ENCODE measurements at regions not wholly inside any gene's neighbourhood (a gene's known extent, or its start where the extent isn't known, plus 50 kb on each side); places are given as distances from the start of the nearest gene placed in this dataset.
"Not testable (repeated sequence)": the region's sequence is repeated elsewhere in the genome, so short reads cannot be mapped to it uniquely, and the experiment has no call there.

DNA sequence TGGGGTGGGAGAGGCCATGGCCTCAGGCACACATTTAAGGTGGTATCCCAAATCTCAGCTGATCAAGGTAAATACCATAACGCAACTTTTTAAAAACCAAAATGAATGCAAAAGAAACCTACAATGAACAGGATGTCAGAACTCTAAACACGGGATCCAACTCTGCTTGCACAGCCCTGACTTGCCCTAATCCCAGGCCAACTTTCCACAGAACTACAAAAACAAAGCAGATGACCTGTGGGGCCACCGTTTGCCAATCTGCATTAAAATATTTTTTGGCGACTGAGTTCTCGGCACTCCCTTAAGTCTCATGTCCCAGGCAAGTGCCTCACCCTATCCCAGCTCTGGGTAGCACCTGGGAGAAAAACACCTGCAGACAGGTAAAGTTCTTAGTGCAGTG is 110.5 kb downstream of the ZFP64 start:
- Histone ChIP-seq H3K36me3 (ENCODE audit: insufficient read depth, low read length) (0 out of 2 replicates have a peak, but pooled peaks cover 2% of the 10 kb centered on the region), H3K27ac (ENCODE audit: low read depth, low read length) (no peak overlapping the region), H2AFZ (ENCODE audit: low read length, unreplicated experiment) (no peak overlapping the region), H3K79me2 (ENCODE audit: control insufficient read depth, insufficient read depth, low read length, unreplicated experiment) (no peaks in the 10 kb centered on the region), H3K4me3 (ENCODE audit: low read depth, low read length) (no peak overlapping the region), H3K4me1 (ENCODE audit: control insufficient read depth, insufficient read depth, low read length, unreplicated experiment) (no peaks in the 10 kb centered on the region), H3K27me3 (ENCODE audit: insufficient read depth, low read length) (no peaks in the 10 kb centered on the region)

GRCh38 chr20:52078289-52078688 is 113.3 kb downstream of the ZFP64 start:
- H3K27ac ChIP-seq (ENCODE audit: low read depth, low read length) = no peak overlapping the region
- H3K4me3 ChIP-seq (ENCODE audit: low read depth, low read length) = no peak overlapping the region
- no peaks in the 10 kb centered on the region for H3K27me3 ChIP-seq (ENCODE audit: insufficient read depth, low read length)
- no peaks in the 10 kb centered on the region for H3K4me1 ChIP-seq (ENCODE audit: control insufficient read depth, insufficient read depth, low read length, unreplicated experiment)
- H2AFZ ChIP-seq (ENCODE audit: low read length, unreplicated experiment) = no peak overlapping the region
- H3K79me2 ChIP-seq (ENCODE audit: control insufficient read depth, insufficient read depth, low read length, unreplicated experiment) = no peaks in the 10 kb centered on the region
- H3K36me3 ChIP-seq (ENCODE audit: insufficient read depth, low read length) = no peaks in the 10 kb centered on the region

GRCh38 chr20:52076164-52076563 is 115.4 kb downstream of the ZFP64 start:
- Histone ChIP-seq H3K4me3 (ENCODE audit: low read depth, low read length) (no peak overlapping the region), H3K4me1 (ENCODE audit: control insufficient read depth, insufficient read depth, low read length, unreplicated experiment) (no peaks in the 10 kb centered on the region), H3K27me3 (ENCODE audit: insufficient read depth, low read length) (no peaks in the 10 kb centered on the region), H3K79me2 (ENCODE audit: control insufficient read depth, insufficient read depth, low read length, unreplicated experiment) (no peaks in the 10 kb centered on the region), H3K27ac (ENCODE audit: low read depth, low read length) (no peak overlapping the region), H3K36me3 (ENCODE audit: insufficient read depth, low read length) (no peaks in the 10 kb centered on the region), H2AFZ (ENCODE audit: low read length, unreplicated experiment) (no peak overlapping the region)

DNA sequence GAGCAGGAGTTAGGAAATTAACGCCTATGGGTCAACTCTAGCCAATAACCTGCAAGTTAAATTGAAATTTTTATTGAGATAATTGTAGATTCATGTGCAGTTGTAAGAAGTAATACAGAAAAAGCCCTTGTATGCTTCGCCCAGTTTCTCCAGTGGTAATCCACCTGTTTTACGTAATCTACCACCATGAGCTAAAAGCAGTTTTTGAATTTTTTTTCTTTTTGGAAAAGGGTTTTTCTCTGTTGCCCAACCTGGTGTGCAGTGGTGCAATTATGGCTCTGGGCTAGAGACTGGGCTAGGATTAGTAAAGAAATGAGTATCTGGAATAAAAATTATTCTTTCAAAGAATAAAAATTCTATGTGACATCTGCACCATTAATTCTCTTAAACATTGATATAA is 116.2 kb downstream of the ZFP64 start:
- no peaks in the 10 kb centered on the region for H3K79me2 ChIP-seq (ENCODE audit: control insufficient read depth, insufficient read depth, low read length, unreplicated experiment)
- H3K27me3 ChIP-seq (ENCODE audit: insufficient read depth, low read length) = no peaks in the 10 kb centered on the region
- no peak overlapping the region for H2AFZ ChIP-seq (ENCODE audit: low read length, unreplicated experiment)
- no peaks in the 10 kb centered on the region for H3K36me3 ChIP-seq (ENCODE audit: insufficient read depth, low read length)
- H3K27ac ChIP-seq (ENCODE audit: low read depth, low read length) = no peak overlapping the region
- H3K4me1 ChIP-seq (ENCODE audit: control insufficient read depth, insufficient read depth, low read length, unreplicated experiment) = no peaks in the 10 kb centered on the region
- no peak overlapping the region for H3K4me3 ChIP-seq (ENCODE audit: low read depth, low read length)

GRCh38 chr20:52071136-52071535 is 120.4 kb downstream of the ZFP64 start:
- H3K4me1 ChIP-seq (ENCODE audit: control insufficient read depth, insufficient read depth, low read length, unreplicated experiment) = no peaks in the 10 kb centered on the region
- no peak overlapping the region for H3K4me3 ChIP-seq (ENCODE audit: low read depth, low read length)
- no peaks in the 10 kb centered on the region for H3K36me3 ChIP-seq (ENCODE audit: insufficient read depth, low read length)
- H3K27ac ChIP-seq (ENCODE audit: low read depth, low read length) = no peak overlapping the region
- no peaks in the 10 kb centered on the region for H3K79me2 ChIP-seq (ENCODE audit: control insufficient read depth, insufficient read depth, low read length, unreplicated experiment)
- no peaks in the 10 kb centered on the region for H3K27me3 ChIP-seq (ENCODE audit: insufficient read depth, low read length)
- no peak overlapping the region for H2AFZ ChIP-seq (ENCODE audit: low read length, unreplicated experiment)

DNA sequence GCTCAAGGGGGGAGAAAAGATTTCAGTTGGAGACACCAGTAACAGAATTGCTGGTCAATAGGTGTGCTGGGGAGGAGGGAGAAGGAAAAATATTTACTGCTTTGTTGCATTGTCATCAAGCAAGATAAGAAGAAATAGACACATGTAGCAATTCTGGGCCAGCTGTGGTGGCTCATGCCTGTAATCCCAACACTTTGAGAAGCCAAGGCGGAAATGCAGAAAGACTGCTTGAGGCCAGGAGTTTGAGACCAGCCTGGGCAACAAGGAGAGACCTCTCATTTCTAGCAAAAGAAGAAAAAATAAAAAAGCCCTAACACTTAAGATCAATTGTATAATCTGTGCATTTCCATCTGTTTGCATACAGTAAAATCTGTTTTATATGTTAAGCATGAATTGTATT is 126.6 kb downstream of the ZFP64 start:
- no peaks in the 10 kb centered on the region for H3K79me2 ChIP-seq (ENCODE audit: control insufficient read depth, insufficient read depth, low read length, unreplicated experiment)
- no peak overlapping the region for H3K4me3 ChIP-seq (ENCODE audit: low read depth, low read length)
- peaks cover 6% of the 10 kb centered on the region for H3K4me1 ChIP-seq (ENCODE audit: control insufficient read depth, insufficient read depth, low read length, unreplicated experiment)
- no peaks in the 10 kb centered on the region for H3K36me3 ChIP-seq (ENCODE audit: insufficient read depth, low read length)
- H3K27me3 ChIP-seq (ENCODE audit: insufficient read depth, low read length) = no peaks in the 10 kb centered on the region
- no peak overlapping the region for H2AFZ ChIP-seq (ENCODE audit: low read length, unreplicated experiment)
- H3K27ac ChIP-seq (ENCODE audit: low read depth, low read length) = no peak overlapping the region

DNA sequence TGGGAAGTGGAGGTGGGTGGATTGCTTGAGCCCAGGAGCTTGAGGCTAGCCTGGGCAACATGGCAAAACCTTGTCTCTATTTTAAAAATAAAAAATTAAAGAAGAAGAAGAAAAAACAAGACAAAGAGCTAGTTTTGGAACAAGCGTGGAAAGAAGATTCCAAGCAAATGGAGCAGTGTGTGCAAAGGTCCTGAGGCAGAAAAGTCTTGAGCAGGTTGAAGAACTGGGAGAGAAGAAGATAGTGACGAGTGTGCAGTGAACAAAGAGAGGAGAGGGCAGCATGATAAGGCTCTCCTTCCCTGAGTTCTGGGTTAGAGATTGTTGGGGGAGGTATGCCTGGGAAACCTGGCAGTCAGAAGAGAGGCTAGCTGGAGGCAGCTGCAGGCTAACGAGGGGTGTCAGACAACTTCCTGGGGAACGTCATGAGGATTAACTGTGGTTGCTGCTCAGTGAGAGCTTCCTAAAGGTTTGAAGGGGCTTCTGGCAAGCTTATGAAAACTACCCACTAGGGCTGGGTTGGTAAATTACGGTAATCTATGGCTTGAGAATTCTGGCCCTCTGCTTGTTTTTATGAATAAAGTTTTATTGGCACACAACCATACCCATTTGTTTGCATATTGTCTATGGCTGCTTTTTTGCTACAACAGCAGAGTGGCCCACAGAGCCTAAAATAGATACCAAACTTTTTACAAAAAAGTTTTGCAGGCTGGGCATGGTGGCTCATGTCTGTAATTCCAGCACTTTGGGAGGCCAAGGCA is 128.9 kb downstream of the ZFP64 start:
- Histone ChIP-seq H3K4me3 (ENCODE audit: low read depth, low read length) (no peak overlapping the region), H3K27ac (ENCODE audit: low read depth, low read length) (no peak overlapping the region), H2AFZ (ENCODE audit: low read length, unreplicated experiment) (no peak overlapping the region), H3K4me1 (ENCODE audit: control insufficient read depth, insufficient read depth, low read length, unreplicated experiment) (peaks cover 6% of the 10 kb centered on the region), H3K79me2 (ENCODE audit: control insufficient read depth, insufficient read depth, low read length, unreplicated experiment) (no peaks in the 10 kb centered on the region), H3K36me3 (ENCODE audit: insufficient read depth, low read length) (no peaks in the 10 kb centered on the region; the same call in 1 of the 2 replicates), H3K27me3 (ENCODE audit: insufficient read depth, low read length) (no peaks in the 10 kb centered on the region)

DNA sequence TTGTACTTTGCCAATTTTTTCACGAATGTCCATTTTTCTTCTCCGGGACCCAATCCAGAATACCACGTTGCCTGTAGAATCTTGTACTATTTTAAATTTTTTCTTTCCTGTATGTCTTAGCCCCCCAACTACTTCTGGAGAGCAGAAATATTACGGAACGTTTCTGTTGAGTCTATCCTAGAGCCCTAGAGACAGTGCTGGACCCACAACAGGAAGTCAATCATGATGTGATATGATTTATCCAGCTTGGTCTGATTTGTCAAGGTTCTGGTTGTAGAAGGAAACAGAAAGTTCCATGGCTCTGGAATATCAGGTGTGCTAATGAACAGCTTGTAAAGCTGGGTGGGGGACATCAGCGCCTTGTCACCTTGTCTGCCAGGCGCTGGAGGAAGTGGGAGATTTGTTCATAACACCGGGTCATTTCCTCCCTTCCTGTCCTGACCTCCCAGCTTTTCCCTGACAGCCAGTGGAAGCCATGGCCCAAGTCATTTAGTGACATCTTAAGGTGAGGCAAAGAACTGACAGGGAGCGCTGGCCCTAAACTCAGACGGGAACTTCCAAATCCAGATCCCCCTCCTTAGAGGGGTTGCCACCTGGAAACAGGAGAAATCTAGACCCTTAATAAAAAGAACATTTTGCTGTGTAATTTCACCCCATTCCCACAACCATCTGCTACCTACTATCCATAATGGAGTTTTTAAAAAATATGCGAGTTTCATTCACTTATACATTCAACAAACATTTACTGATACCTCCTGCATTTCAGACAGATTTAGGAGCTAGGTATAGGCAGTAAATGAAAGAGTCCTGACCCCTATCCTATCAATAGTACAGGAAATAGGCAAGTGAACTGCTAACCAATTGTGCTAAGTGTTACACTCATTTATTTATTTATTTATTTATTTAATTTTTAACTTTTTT is 130.5 kb downstream of the ZFP64 start:
- no peak overlapping the region for H3K4me3 ChIP-seq (ENCODE audit: low read depth, low read length)
- H3K27ac ChIP-seq (ENCODE audit: low read depth, low read length) = no peak overlapping the region
- H3K79me2 ChIP-seq (ENCODE audit: control insufficient read depth, insufficient read depth, low read length, unreplicated experiment) = no peaks in the 10 kb centered on the region
- H3K27me3 ChIP-seq (ENCODE audit: insufficient read depth, low read length) = no peaks in the 10 kb centered on the region
- H3K36me3 ChIP-seq (ENCODE audit: insufficient read depth, low read length) = no peaks in the 10 kb centered on the region; the same call in 1 of the 2 replicates
- no peak overlapping the region for H2AFZ ChIP-seq (ENCODE audit: low read length, unreplicated experiment)
- peaks cover 6% of the 10 kb centered on the region for H3K4me1 ChIP-seq (ENCODE audit: control insufficient read depth, insufficient read depth, low read length, unreplicated experiment)

GRCh38 chr20:52057133-52057532 is 134.4 kb downstream of the ZFP64 start:
- not testable (repeated sequence) for H3K27ac ChIP-seq (ENCODE audit: low read depth, low read length); H2AFZ ChIP-seq (ENCODE audit: low read length, unreplicated experiment); H3K4me1 ChIP-seq (ENCODE audit: control insufficient read depth, insufficient read depth, low read length, unreplicated experiment); H3K4me3 ChIP-seq (ENCODE audit: low read depth, low read length); H3K36me3 ChIP-seq (ENCODE audit: insufficient read depth, low read length); H3K27me3 ChIP-seq (ENCODE audit: insufficient read depth, low read length); H3K79me2 ChIP-seq (ENCODE audit: control insufficient read depth, insufficient read depth, low read length, unreplicated experiment)

DNA sequence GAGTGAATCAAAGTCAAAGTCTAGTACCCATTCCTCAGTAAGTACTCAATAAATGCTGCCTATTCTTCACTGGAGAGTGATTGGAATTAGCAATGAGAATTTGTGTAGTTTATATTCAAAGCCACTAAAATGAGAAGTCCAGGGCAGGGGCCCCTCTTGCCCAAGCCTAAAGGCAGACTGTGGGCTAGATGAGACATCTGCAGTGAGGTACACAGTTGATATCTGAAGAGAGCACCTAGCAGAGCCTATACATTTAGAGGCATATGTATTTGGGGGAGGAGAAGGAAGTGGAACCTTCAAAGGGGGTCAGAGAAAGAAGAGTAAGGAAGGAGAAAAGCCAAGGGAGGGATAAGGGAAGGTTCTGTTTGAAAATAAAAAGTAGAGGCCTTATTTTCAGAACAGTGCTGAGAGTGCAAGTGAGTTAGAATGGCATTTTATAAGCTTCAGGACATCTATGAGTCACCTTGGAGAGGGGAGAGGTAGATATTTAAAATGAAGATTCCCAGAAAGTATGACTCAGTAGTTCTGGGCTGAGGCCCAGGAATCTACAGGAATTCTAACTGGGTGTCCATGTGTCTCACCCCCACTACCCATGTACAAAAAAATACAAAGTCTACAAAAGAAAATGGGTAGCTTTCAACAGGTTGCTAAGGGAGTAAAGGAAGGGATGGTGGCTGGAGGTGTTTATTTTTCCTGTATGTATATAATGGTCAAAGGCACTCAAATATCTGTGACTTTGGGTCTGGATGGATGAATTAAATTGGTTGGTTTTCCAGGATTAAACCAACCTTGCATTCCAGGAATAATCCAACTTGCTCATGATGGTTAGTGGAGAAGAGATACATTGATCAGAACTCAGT is 135.1 kb downstream of the ZFP64 start:
- no peak overlapping the region for H3K4me3 ChIP-seq (ENCODE audit: low read depth, low read length)
- H3K27ac ChIP-seq (ENCODE audit: low read depth, low read length) = peak overlapping the region; percentile 62
- H2AFZ ChIP-seq (ENCODE audit: low read length, unreplicated experiment) = no peak overlapping the region
- H3K79me2 ChIP-seq (ENCODE audit: control insufficient read depth, insufficient read depth, low read length, unreplicated experiment) = no peaks in the 10 kb centered on the region
- H3K36me3 ChIP-seq (ENCODE audit: insufficient read depth, low read length) = no peaks in the 10 kb centered on the region; the same call in 1 of the 2 replicates
- peaks cover 6% of the 10 kb centered on the region for H3K4me1 ChIP-seq (ENCODE audit: control insufficient read depth, insufficient read depth, low read length, unreplicated experiment)
- no peaks in the 10 kb centered on the region for H3K27me3 ChIP-seq (ENCODE audit: insufficient read depth, low read length)
